GM12891 (cell line): ENCODE measurements at regions not wholly inside any gene's neighbourhood (a gene's known extent, or its start where the extent isn't known, plus 50 kb on each side); places are given as distances from the start of the nearest gene placed in this dataset.
"Not testable (repeated sequence)": the region's sequence is repeated elsewhere in the genome, so short reads cannot be mapped to it uniquely, and the experiment has no call there.

Experiments used
- DNase-seq: peaks from one replicate; pipeline ENCODE4 v3.0.0; 2011; ENCODE audit warnings: low spot score; ENCODE audit not compliant: insufficient read length
- FAIRE-seq: peaks from 2 replicates; lab custom pipeline; 2011; peaks lifted over from hg19 to GRCh38; lab: Jason Lieb, UNC
- PAX5 ChIP-seq: IDR thresholded peaks from 2 replicates; pipeline ENCODE4 v1.6.1; 2011; ENCODE audit warnings: low read length, moderate library complexity, mild to moderate bottlenecking; ENCODE audit not compliant: insufficient read depth, severe bottlenecking
- POLR2A ChIP-seq: IDR thresholded peaks from 2 replicates; pipeline ENCODE4 v1.6.1; 2011; ENCODE audit warnings: low read depth, low read length, control low read depth
- POLR2AphosphoS5 ChIP-seq: IDR thresholded peaks from 2 replicates; pipeline ENCODE4 v1.6.1; 2011; ENCODE audit warnings: low read depth, low read length, control low read depth
- POU2F2 ChIP-seq: IDR thresholded peaks from 2 replicates; pipeline ENCODE4 v1.6.1; 2011; ENCODE audit warnings: low read depth, mild to moderate bottlenecking, control low read depth, low read length, moderate library complexity
- SPI1 ChIP-seq: IDR thresholded peaks from 2 replicates; pipeline ENCODE4 v1.6.1; 2011; ENCODE audit warnings: low read depth, low read length, control low read depth
- TAF1 ChIP-seq: IDR thresholded peaks from 2 replicates; pipeline ENCODE4 v1.6.1; 2011; ENCODE audit warnings: low read depth, low read length, control low read depth

GRCh38 chr18:66046032-66046602, 295.3 kb downstream of the CDH7 start:
- DNase-seq (no peak), FAIRE-seq (no peak)

GRCh38 chr18:66043009-66043408, 292.2 kb downstream of the CDH7 start:
- FAIRE-seq (no peak), DNase-seq (no peak)
- TF ChIP-seq PAX5 (no peak), TAF1 (no peak), POLR2A (no peak), POLR2AphosphoS5 (no peak), SPI1 (no peak), POU2F2 (no peak)

More at GRCh38 chr18:66046032-66046602, 295.3 kb downstream of the CDH7 start:
- no peak for TF ChIP-seq SPI1
- no peak for TF ChIP-seq POLR2A
- TF ChIP-seq TAF1, result no peak
- TF ChIP-seq PAX5, result no peak
- no peak for TF ChIP-seq POU2F2
- TF ChIP-seq POLR2AphosphoS5, result no peak

- FAIRE-seq (no peak), DNase-seq (no peak)
- TF ChIP-seq TAF1 (no peak), POLR2AphosphoS5 (no peak)
Measured at GRCh38 chr18:66013969-66014368, 263.2 kb downstream of the CDH7 start.

GRCh38 chr18:66011916-66012315, 261.1 kb downstream of the CDH7 start:
- DNase-seq, result no peak
- no peak for FAIRE-seq
- TF ChIP-seq PAX5 (no peak), TAF1 (no peak), POU2F2 (no peak), POLR2A (no peak), SPI1 (no peak), POLR2AphosphoS5 (no peak)

GRCh38 chr18:66005831-66006588, 255.2 kb downstream of the CDH7 start:
- FAIRE-seq (no peak), DNase-seq (no peak)
- TF ChIP-seq SPI1 (no peak), PAX5 (no peak), POLR2A (no peak), POU2F2 (no peak), POLR2AphosphoS5 (no peak), TAF1 (no peak)

- FAIRE-seq, DNase-seq: not testable (repeated sequence)
Measured at GRCh38 chr18:65998971-65999700, 248.3 kb downstream of the CDH7 start.

- no peak for TF ChIP-seq POLR2AphosphoS5
- no peak for TF ChIP-seq TAF1
- no peak for TF ChIP-seq PAX5
- TF ChIP-seq SPI1, result no peak
- no peak for TF ChIP-seq POLR2A
- TF ChIP-seq POU2F2, result no peak
- no peak for DNase-seq
- no peak for FAIRE-seq
Measured at GRCh38 chr18:65995206-65995605, 244.4 kb downstream of the CDH7 start.

GRCh38 chr18:65994302-65994701, 243.5 kb downstream of the CDH7 start:
- no peak for FAIRE-seq
- no peak for DNase-seq
- TF ChIP-seq SPI1, result no peak
- no peak for TF ChIP-seq POU2F2
- TF ChIP-seq PAX5, result no peak
- TF ChIP-seq TAF1, result no peak
- no peak for TF ChIP-seq POLR2A
- TF ChIP-seq POLR2AphosphoS5, result no peak

GRCh38 chr18:65990944-65991708, 240.3 kb downstream of the CDH7 start:
- no peak for TF ChIP-seq TAF1
- TF ChIP-seq PAX5, result no peak
- TF ChIP-seq POLR2AphosphoS5, result no peak
- TF ChIP-seq POU2F2, result no peak
- FAIRE-seq, result no peak
- no peak for DNase-seq
